HCT116 (cell line): ENCODE measurements at regions not wholly inside any gene's neighbourhood (a gene's known extent, or its start where the extent isn't known, plus 50 kb on each side); places are given as distances from the start of the nearest gene placed in this dataset.

Experiments used
- ATAC-seq: fragments of 200-7000 bp; cut with Tn5 transposase; 2 replicates; pipeline ENCODE4 v1.9.1; 2020; ENCODE audit warnings: mild to moderate bottlenecking, moderate library complexity
- BruUV-seq: library from RNA; stranded (reverse); fragments of 400-500 nt; replicated peaks from 2 replicates; lab custom pipeline; 2021; lab: Mats Ljungman, UMichigan
- CTCF ChIA-PET: fragments of 300-600 bp; sonication (Branson Sonifier 250); formaldehyde crosslinking; loops from one replicate; lab custom pipeline; 2021; ENCODE audit warnings: antibody characterized with exemption; lab: Charles Lee
- POLR2A ChIA-PET: fragments of 300-600, 350-600 bp; sonication (Branson Sonifier 250); formaldehyde crosslinking; loops from one replicate; lab custom pipeline; 2021; ENCODE audit warnings: antibody characterized with exemption; lab: Charles Lee
- RAD21 ChIA-PET, 2 experiments: fragments of 300-600 bp; sonication (Branson Sonifier 250); formaldehyde crosslinking; loops; one replicate each; lab custom pipeline; 2023; ENCODE audit warnings: low total read pairs in 2 of 2; ENCODE audit not compliant: uncharacterized antibody in 2 of 2, unreplicated experiment in 2 of 2, low non-redundant PET in 1 of 2; lab: Charles Lee
- DNase-seq: peaks from one replicate; pipeline ENCODE4 v3.0.0-alpha.2; 2010; ENCODE audit warnings: low read depth, low spot score
- H2AFZ ChIP-seq: fragments of 200-600 bp; shearing (Covaris generic), sonication (generic); 2 replicates; pipeline ENCODE4 v1.6.1; 2017; ENCODE audit warnings: low read depth, mixed run types, mixed read lengths, antibody characterized with exemption, low read length; ENCODE audit not compliant: poor library complexity, severe bottlenecking
- H3K27ac ChIP-seq: 2 replicates; pipeline ENCODE4 v1.5.1; 2012; ENCODE audit warnings: low read depth, low read length
- H3K27me3 ChIP-seq: fragments of 200-600 bp; sonication (generic); 2 replicates; pipeline ENCODE4 v1.6.1; 2016; ENCODE audit warnings: mixed run types, low read length, mixed read lengths; ENCODE audit not compliant: insufficient read depth
- H3K36me3 ChIP-seq, 2 experiments: fragments of 200-500 bp in 1 of 2; fragments of 200-600 bp in 1 of 2; sonication (Bioruptor generic) in 1 of 2; sonication (generic) in 1 of 2; 2 replicates each; pipeline versions ENCODE4 v1.5.1 to v1.6.1; 2014 to 2016; ENCODE audit warnings: low read length in 2 of 2, inconsistent platforms in 1 of 2, mixed read lengths in 1 of 2, mixed run types in 1 of 2; ENCODE audit not compliant: insufficient read depth in 2 of 2, control insufficient read depth in 1 of 2
- H3K4me1 ChIP-seq, 2 experiments: fragments of 200-600 bp in 1 of 2; sonication (generic) in 1 of 2; 2 replicates each; pipeline versions ENCODE4 v1.5.1 to v1.6.1; 2012 to 2017; ENCODE audit warnings: low read length in 2 of 2, inconsistent platforms in 1 of 2, mild to moderate bottlenecking in 1 of 2, mixed read lengths in 1 of 2, mixed run types in 1 of 2, moderate library complexity in 1 of 2; ENCODE audit not compliant: insufficient read depth in 2 of 2, control insufficient read depth in 1 of 2
- H3K4me2 ChIP-seq: fragments of 200-600 bp; sonication (generic); 2 replicates; pipeline ENCODE4 v1.6.1; 2017; ENCODE audit warnings: mixed run types, low read length, mixed read lengths
- H3K4me3 ChIP-seq, 2 experiments: fragments of 200-600 bp in 1 of 2; sonication (generic) in 1 of 2; replicated peaks in 1 of 2; 2 replicates each; pipeline ENCODE4 v1.5.1; 2011 to 2016; ENCODE audit warnings: low read length in 2 of 2, control low read depth in 1 of 2, low read depth in 1 of 2, mild to moderate bottlenecking in 1 of 2, mixed read lengths in 1 of 2, mixed run types in 1 of 2
- H3K79me2 ChIP-seq: fragments of 200-600 bp; sonication (generic); 2 replicates; pipeline ENCODE4 v1.6.1; 2017; ENCODE audit warnings: mild to moderate bottlenecking, mixed run types, low read length, moderate library complexity, mixed read lengths; ENCODE audit not compliant: insufficient read depth
- H3K9ac ChIP-seq: fragments of 200-600 bp; sonication (generic); 2 replicates; pipeline ENCODE4 v1.6.1; 2016; ENCODE audit warnings: low read length, mixed read lengths
- H3K9me2 ChIP-seq: fragments of 200-600 bp; sonication (generic), shearing (Covaris generic); 2 replicates; pipeline ENCODE4 v1.6.1; 2017; ENCODE audit warnings: mixed run types, mild to moderate bottlenecking, moderate library complexity; ENCODE audit not compliant: insufficient read depth
- H3K9me3 ChIP-seq, 2 experiments: fragments of 200-500 bp in 1 of 2; fragments of 200-600 bp in 1 of 2; sonication (Bioruptor generic) in 1 of 2; sonication (generic) in 1 of 2; 2 replicates each; pipeline ENCODE4 v1.6.1; 2014 to 2017; ENCODE audit warnings: low read length in 2 of 2, mixed read lengths in 2 of 2, inconsistent platforms in 1 of 2, low read depth in 1 of 2, mild to moderate bottlenecking in 1 of 2, mixed run types in 1 of 2, moderate library complexity in 1 of 2; ENCODE audit not compliant: control insufficient read depth in 1 of 2, insufficient read depth in 1 of 2
- H4K20me1 ChIP-seq: fragments of 200-600 bp; sonication (generic), shearing (Covaris generic); 2 replicates; pipeline ENCODE4 v1.6.1; 2017; ENCODE audit warnings: mixed run types, mild to moderate bottlenecking, moderate library complexity; ENCODE audit not compliant: insufficient read depth
- EGR1 ChIP-seq: IDR thresholded peaks from 2 replicates; pipeline ENCODE4 v1.6.1; 2012; ENCODE audit warnings: low read depth
- ELF1 ChIP-seq: IDR thresholded peaks from 2 replicates; pipeline ENCODE4 v1.6.1; 2012; ENCODE audit warnings: low read depth, borderline replicate concordance
- EZH2phosphoT487 ChIP-seq: fragments of 200-600 bp; IDR thresholded peaks from 2 replicates; pipeline ENCODE4 v1.6.1; 2018; ENCODE audit warnings: antibody characterized with exemption, borderline replicate concordance
- POLR2A ChIP-seq: IDR thresholded peaks from 2 replicates; pipeline ENCODE4 v1.7.0; 2011; ENCODE audit warnings: borderline replicate concordance; ENCODE audit not compliant: insufficient read depth, insufficient read length; ENCODE audit errors: extremely low read depth
- POLR2AphosphoS5 ChIP-seq: IDR thresholded peaks from 2 replicates; pipeline ENCODE4 v1.6.1; 2011; ENCODE audit warnings: mild to moderate bottlenecking, low read depth, low read length, moderate library complexity
- REST ChIP-seq: IDR thresholded peaks from 2 replicates; pipeline ENCODE4 v1.6.1; 2012; ENCODE audit warnings: low read depth
- TCF7L2 ChIP-seq: IDR thresholded peaks from 2 replicates; pipeline ENCODE4 v1.7.0; 2011; ENCODE audit warnings: borderline replicate concordance, inconsistent platforms; ENCODE audit not compliant: insufficient read depth, insufficient read length; ENCODE audit errors: extremely low read depth
- intact Hi-C: fragments of 100-400 bp; cut with micrococcal nuclease; formaldehyde crosslinking; loops from 2 replicates; pipeline ENCODE4 v1.10.0; 2022

GRCh38 chr7:156092307-156092706 is 280.0 kb upstream of the SHH start:
- RAD21 ChIA-PET = no interaction called here
- H3K4me2 ChIP-seq = no peak overlapping the region
- H3K79me2 ChIP-seq = no peaks in the 10 kb centered on the region
- TF ChIP-seq POLR2A = no peak
- TF ChIP-seq EZH2phosphoT487 = no peak
- TF ChIP-seq EGR1 = no peak
- TF ChIP-seq REST = no peak
- TF ChIP-seq TCF7L2 = no peak
- no peak for TF ChIP-seq POLR2AphosphoS5
- no peak for TF ChIP-seq ELF1
- H3K9ac ChIP-seq = no peak overlapping the region
- no peaks in the 10 kb centered on the region for H3K9me2 ChIP-seq
- no peaks in the 10 kb centered on the region for H3K9me3 ChIP-seq
- no peak overlapping the region for H3K27ac ChIP-seq
- H3K4me1 ChIP-seq = peaks cover 0 to 6% of the 10 kb centered on the region in 2 experiments; a peak in 1 of 4 replicates
- no peak overlapping the region for H3K4me3 ChIP-seq
- POLR2A ChIA-PET = no interaction called here
- BruUV-seq = no TSS peak
- intact Hi-C loops = no loop called here
- CTCF ChIA-PET = no interaction called here
- H3K36me3 ChIP-seq = no peaks in the 10 kb centered on the region
- no peak for DNase-seq
- H3K27me3 ChIP-seq = no peaks in the 10 kb centered on the region
- no peak overlapping the region for H2AFZ ChIP-seq
- ATAC-seq = no peak
- H4K20me1 ChIP-seq = no peaks in the 10 kb centered on the region
